NCI-H1436 (cell line): ENCODE measurements at regions not wholly inside any gene's neighbourhood (a gene's known extent, or its start where the extent isn't known, plus 50 kb on each side); places are given as distances from the start of the nearest gene placed in this dataset.

Experiments
- DNase-seq: peaks from one replicate; lab custom pipeline; 2025; lab: John Stamatoyannopoulos, UW

DNA sequence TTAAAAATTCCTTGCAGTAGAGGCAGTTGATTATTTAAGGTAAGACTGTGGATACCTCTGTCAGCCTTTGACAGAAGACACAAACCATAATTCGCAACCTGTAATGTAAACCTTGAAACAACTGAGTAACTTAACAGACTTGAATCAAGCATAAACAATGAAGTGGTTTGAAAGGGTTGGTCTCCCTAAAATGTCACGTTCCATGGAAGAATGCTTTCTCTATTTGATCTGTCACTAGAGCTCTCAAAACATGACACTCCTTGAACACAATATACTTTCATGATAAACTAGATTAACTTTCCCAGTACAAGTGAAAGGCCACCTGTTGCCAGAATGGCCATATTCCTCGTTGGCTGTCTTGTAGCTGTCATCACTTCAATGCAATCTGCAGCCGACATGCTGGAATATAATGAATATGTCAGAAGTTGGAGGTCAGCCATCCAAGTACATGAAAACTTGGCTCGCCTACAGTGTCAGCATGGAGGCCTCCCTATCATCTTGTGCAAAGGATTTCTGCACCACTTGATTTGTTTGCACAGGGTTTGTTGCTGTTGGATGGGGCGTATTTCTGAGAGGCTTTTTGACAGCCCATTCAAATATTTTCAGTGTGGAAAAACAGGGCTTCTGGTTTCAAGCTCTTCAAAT, 228.0 kb downstream of the TLE4 start:
- no peak for DNase-seq

DNA sequence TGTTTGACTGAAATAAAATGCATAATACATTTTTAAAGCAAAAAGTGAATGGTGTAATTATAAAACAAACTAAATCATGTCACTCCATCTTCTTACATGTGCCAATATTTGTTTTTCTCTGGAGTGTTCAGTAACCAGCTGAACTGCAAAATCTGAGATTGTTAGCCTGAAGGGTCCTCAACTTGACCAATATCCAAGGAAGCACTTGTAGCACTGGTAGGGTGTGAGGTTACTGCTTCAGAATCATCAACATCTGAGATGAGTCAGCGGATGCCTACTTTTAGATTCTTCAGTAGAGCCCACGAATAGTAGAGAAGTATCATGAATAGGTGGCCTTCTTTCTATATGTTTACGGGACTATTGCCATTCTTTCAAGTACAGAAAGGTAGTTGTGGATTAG, 226.7 kb downstream of the TLE4 start:
- no peak for DNase-seq

DNA sequence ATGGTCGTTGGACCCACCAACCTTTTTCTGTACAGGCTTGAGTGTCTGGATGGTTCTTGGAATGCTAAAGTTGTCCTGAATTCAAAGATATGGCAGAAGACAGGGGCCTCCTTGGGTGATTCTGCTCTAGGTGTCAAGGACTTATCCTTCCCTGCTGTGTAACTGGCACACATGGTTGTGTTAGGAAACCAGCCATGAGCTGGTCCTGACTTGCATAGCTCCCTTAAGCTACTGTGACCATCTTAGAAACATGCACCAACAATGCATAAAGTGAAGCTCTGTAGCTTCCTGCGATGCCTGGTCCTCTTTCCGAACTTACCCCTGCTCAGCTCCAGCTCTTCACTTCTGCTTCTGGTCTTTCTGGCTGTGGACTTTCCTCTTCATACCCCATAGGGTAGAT, 224.6 kb downstream of the TLE4 start:
- no peak for DNase-seq

DNA sequence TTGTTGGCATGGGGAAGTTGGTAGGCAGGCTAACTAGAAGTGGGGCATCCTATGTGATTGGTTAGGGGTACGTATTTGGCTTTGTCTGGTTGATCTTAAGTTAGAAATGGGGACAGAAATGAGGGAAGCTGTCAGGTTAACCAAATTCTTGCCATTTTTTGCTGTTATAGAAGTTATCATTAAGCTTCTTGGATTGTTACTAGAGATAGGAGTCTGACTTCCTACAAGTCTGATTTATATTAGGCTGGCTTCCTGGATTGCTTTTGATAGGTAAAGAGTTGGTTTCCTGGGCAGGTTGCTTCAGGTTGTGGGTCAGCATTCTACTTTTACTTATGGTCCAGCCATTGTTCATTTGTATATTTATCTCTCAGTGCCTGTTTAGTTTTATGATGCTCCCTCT, 216.9 kb downstream of the TLE4 start:
- DNase-seq, result no peak

DNA sequence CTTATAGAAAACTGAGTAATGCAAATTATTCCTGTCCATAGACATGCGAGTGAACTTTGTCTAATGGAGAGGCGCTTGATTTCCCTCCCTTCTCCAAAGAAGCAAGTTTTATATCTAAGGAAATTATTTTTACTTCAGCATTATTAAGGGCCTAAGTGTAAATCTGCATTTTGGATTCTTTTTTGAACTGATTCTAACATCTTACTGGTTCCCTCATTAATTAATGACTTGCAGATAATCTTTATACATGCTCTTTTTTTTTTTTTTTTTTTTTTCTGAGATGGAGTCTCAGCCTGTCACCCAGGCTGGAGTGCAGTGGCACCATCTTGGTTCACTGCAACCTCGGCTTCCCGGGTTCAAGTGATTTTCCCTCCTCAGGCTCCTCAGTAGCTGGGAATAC, 209.5 kb downstream of the TLE4 start:
- no peak for DNase-seq

DNA sequence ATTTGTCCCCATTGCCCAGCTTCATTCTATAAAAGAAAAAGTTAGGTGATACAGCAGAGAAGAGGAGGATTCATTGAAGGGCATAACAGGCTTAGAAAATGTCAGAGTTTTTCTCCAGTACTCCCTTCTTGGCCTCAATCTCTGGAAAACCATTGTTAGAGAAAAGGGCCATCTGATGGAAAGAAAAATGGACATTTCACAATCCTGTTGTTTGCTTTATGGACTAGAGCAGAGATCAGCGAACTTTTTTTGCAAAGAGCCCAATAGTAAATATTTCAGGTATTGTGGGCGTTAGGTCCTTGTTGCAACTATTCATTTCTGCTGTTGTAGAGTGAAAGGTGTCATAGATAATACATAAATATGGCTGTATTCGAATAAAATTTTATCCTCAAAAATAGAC, 208.8 kb downstream of the TLE4 start:
- no peak for DNase-seq

DNA sequence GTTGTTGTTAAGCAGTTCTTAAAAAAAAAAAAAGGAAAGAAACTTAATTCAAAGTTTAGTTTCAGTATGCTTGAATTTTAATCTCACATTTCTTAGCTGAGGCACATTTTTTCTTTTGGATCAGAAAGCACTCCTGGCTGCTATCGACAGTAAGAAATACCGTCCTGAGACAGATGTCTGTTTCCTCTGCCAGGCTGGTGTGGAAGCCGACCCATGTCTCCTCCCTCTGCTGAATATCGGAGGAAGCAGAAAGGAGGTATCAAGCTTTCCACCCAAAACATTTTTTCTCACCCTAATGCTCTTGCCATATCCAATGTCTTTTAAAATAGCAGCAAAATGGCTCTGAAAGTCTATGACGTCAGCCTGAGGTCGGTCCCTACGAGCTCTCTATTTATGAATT, 208.1 kb downstream of the TLE4 start:
- DNase-seq, result no peak

DNA sequence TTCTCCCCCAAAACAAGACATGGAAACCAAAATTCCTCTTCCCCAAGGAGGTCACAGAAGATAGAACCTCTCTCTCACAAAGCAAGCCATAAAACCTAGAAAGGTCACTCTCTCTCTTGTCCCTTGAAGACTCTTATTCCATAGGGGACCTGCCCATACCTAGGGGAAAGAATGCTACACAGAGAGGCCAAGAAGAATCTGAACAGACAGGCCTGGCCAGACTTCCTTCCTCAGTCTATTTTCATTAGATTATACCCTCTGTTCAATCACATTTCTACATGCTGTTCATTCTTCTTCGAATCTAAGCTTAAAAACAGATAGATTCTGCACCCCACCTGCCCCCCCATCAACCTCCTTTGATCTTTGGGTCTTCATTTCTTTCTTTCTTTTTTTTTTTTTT, 206.8 kb downstream of the TLE4 start:
- DNase-seq, result no peak

DNA sequence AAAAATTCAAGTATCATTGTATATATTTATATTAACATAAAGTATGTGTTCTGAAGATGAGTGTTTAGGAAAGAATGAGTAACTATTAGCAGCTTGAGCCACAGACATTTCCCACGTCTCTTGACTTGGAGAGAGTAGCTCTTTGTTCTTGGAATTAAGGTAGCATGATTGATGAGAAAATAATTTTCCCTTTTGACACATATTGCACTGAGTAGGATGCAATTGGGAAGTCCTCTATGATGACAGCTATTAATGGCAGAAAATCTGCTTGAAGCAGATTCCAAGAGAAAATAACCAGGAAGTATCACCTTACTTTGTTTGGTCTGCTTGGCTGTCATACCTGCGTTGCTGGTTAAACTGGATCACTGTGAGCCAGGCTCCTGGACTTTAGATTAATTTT, 204.8 kb downstream of the TLE4 start:
- DNase-seq, result no peak
